T-helper 1 cell treated with Interleukin-12 subunit alpha and Interleukin-12 subunit beta and Interleukin-4 antibody, amounts not matched to agents 30 μg/mL and 1 μg/mL, for 36 hours (primary cell): ENCODE measurements at regions not wholly inside any gene's neighbourhood (a gene's known extent, or its start where the extent isn't known, plus 50 kb on each side); places are given as distances from the start of the nearest gene placed in this dataset.
"Not testable (repeated sequence)": the region's sequence is repeated elsewhere in the genome, so short reads cannot be mapped to it uniquely, and the experiment has no call there.

Experiments used
- H3K27ac Mint-ChIP-seq: one replicate; pipeline ENCODE4 v1.8.0; 2021; ENCODE audit warnings: mild to moderate bottlenecking, mixed read lengths
- H3K27me3 Mint-ChIP-seq: one replicate; pipeline ENCODE4 v1.8.0; 2021; ENCODE audit warnings: low read depth, mixed read lengths
- H3K36me3 Mint-ChIP-seq: one replicate; pipeline ENCODE4 v1.8.0; 2021; ENCODE audit warnings: low read depth, mixed read lengths
- H3K4me1 Mint-ChIP-seq: one replicate; pipeline ENCODE4 v1.8.0; 2021; ENCODE audit warnings: low read depth, mixed read lengths
- H3K4me3 Mint-ChIP-seq: one replicate; pipeline ENCODE4 v1.8.0; 2021; ENCODE audit warnings: mild to moderate bottlenecking, moderate library complexity, mixed read lengths
- H3K9me3 Mint-ChIP-seq: one replicate; pipeline ENCODE4 v1.8.0; 2021; ENCODE audit warnings: mixed read lengths

GRCh38 chr22:49674479-49675050, 153.1 kb downstream of the BRD1 start:
- Mint-ChIP-seq H3K4me1 (peaks cover 9% of the 10 kb centered on the region), H3K9me3 (no peaks in the 10 kb centered on the region), H3K36me3 (no peaks in the 10 kb centered on the region), H3K27me3 (peaks cover 50% of the 10 kb centered on the region), H3K27ac (no peak overlapping the region), H3K4me3 (no peak overlapping the region)

- Mint-ChIP-seq H3K27me3 (peaks cover 50% of the 10 kb centered on the region), H3K36me3 (no peaks in the 10 kb centered on the region), H3K4me1 (peaks cover 9% of the 10 kb centered on the region), H3K27ac (no peak overlapping the region), H3K4me3 (no peak overlapping the region), H3K9me3 (no peaks in the 10 kb centered on the region)
Observed at GRCh38 chr22:49673048-49673447, 154.6 kb downstream of the BRD1 start.

GRCh38 chr22:49672014-49672516, 155.6 kb downstream of the BRD1 start:
- Mint-ChIP-seq H3K27ac (no peak overlapping the region), H3K27me3 (peaks cover 53% of the 10 kb centered on the region), H3K9me3 (no peaks in the 10 kb centered on the region), H3K36me3 (no peaks in the 10 kb centered on the region), H3K4me3 (no peak overlapping the region), H3K4me1 (peaks cover 10% of the 10 kb centered on the region)

- no peaks in the 10 kb centered on the region for H3K36me3 Mint-ChIP-seq
- no peaks in the 10 kb centered on the region for H3K9me3 Mint-ChIP-seq
- no peak overlapping the region for H3K27ac Mint-ChIP-seq
- peak overlapping the region; percentile 45 for H3K4me3 Mint-ChIP-seq
- peaks cover 14% of the 10 kb centered on the region for H3K4me1 Mint-ChIP-seq
- peaks cover 55% of the 10 kb centered on the region for H3K27me3 Mint-ChIP-seq
Observed at GRCh38 chr22:49671331-49672013, 156.2 kb downstream of the BRD1 start.

GRCh38 chr22:49670456-49671330, 157.0 kb downstream of the BRD1 start:
- no peaks in the 10 kb centered on the region for H3K9me3 Mint-ChIP-seq
- H3K4me3 Mint-ChIP-seq: peak overlapping the region; percentile 45
- peaks cover 14% of the 10 kb centered on the region for H3K4me1 Mint-ChIP-seq
- H3K36me3 Mint-ChIP-seq: no peaks in the 10 kb centered on the region
- no peak overlapping the region for H3K27ac Mint-ChIP-seq
- H3K27me3 Mint-ChIP-seq: peaks cover 55% of the 10 kb centered on the region

- Mint-ChIP-seq H3K4me3 (peak overlapping the region; percentile 28), H3K27me3 (peaks cover 48% of the 10 kb centered on the region), H3K4me1 (peaks cover 14% of the 10 kb centered on the region)
- not testable (repeated sequence) for H3K9me3 Mint-ChIP-seq, H3K27ac Mint-ChIP-seq, H3K36me3 Mint-ChIP-seq
Observed at GRCh38 chr22:49669969-49670455, 157.7 kb downstream of the BRD1 start.

- peaks cover 43% of the 10 kb centered on the region for H3K27me3 Mint-ChIP-seq
- H3K36me3 Mint-ChIP-seq, H3K27ac Mint-ChIP-seq, H3K9me3 Mint-ChIP-seq: not testable (repeated sequence)
- peak overlapping the region; percentile 28 for H3K4me3 Mint-ChIP-seq
- peaks cover 14% of the 10 kb centered on the region for H3K4me1 Mint-ChIP-seq
Observed at GRCh38 chr22:49669427-49669968, 158.2 kb downstream of the BRD1 start.

GRCh38 chr22:49668402-49668801, 159.3 kb downstream of the BRD1 start:
- no peak overlapping the region for H3K27ac Mint-ChIP-seq
- H3K9me3 Mint-ChIP-seq: no peaks in the 10 kb centered on the region
- H3K36me3 Mint-ChIP-seq: no peaks in the 10 kb centered on the region
- peaks cover 14% of the 10 kb centered on the region for H3K4me1 Mint-ChIP-seq
- peaks cover 42% of the 10 kb centered on the region for H3K27me3 Mint-ChIP-seq
- no peak overlapping the region for H3K4me3 Mint-ChIP-seq

- Mint-ChIP-seq H3K9me3 (no peaks in the 10 kb centered on the region), H3K4me1 (peaks cover 15% of the 10 kb centered on the region), H3K27me3 (peaks cover 37% of the 10 kb centered on the region), H3K36me3 (no peaks in the 10 kb centered on the region), H3K27ac (no peak overlapping the region), H3K4me3 (peak overlapping the region; percentile 50)
Observed at GRCh38 chr22:49667236-49667635, 160.4 kb downstream of the BRD1 start.

- Mint-ChIP-seq H3K9me3 (no peaks in the 10 kb centered on the region), H3K27me3 (peaks cover 28% of the 10 kb centered on the region), H3K4me3 (no peak overlapping the region), H3K36me3 (no peaks in the 10 kb centered on the region), H3K4me1 (peaks cover 10% of the 10 kb centered on the region), H3K27ac (no peak overlapping the region)
Observed at GRCh38 chr22:49666146-49666809, 161.4 kb downstream of the BRD1 start.

- Mint-ChIP-seq H3K4me1 (peaks cover 6% of the 10 kb centered on the region), H3K27ac (no peak overlapping the region), H3K27me3 (peaks cover 24% of the 10 kb centered on the region), H3K36me3 (no peaks in the 10 kb centered on the region), H3K9me3 (no peaks in the 10 kb centered on the region), H3K4me3 (no peak overlapping the region)
Observed at GRCh38 chr22:49664891-49665290, 162.8 kb downstream of the BRD1 start.

GRCh38 chr22:49664371-49664881, 163.2 kb downstream of the BRD1 start:
- no peak overlapping the region for H3K27ac Mint-ChIP-seq
- H3K9me3 Mint-ChIP-seq: no peaks in the 10 kb centered on the region
- H3K36me3 Mint-ChIP-seq: no peaks in the 10 kb centered on the region
- no peak overlapping the region for H3K4me3 Mint-ChIP-seq
- peaks cover 20% of the 10 kb centered on the region for H3K27me3 Mint-ChIP-seq
- peaks cover 6% of the 10 kb centered on the region for H3K4me1 Mint-ChIP-seq

- Mint-ChIP-seq H3K27me3 (peaks cover 14% of the 10 kb centered on the region), H3K36me3 (no peaks in the 10 kb centered on the region), H3K27ac (no peak overlapping the region), H3K4me1 (peaks cover 6% of the 10 kb centered on the region), H3K9me3 (no peaks in the 10 kb centered on the region), H3K4me3 (no peak overlapping the region)
Observed at GRCh38 chr22:49663823-49664222, 163.8 kb downstream of the BRD1 start.

- H3K9me3 Mint-ChIP-seq: no peaks in the 10 kb centered on the region
- H3K27me3 Mint-ChIP-seq: peaks cover 11% of the 10 kb centered on the region
- peaks cover 6% of the 10 kb centered on the region for H3K4me1 Mint-ChIP-seq
- no peak overlapping the region for H3K27ac Mint-ChIP-seq
- H3K36me3 Mint-ChIP-seq: no peaks in the 10 kb centered on the region
- no peak overlapping the region for H3K4me3 Mint-ChIP-seq
Observed at GRCh38 chr22:49663311-49663711, 164.4 kb downstream of the BRD1 start.
